ENCODE measurements at regions not wholly inside any gene's neighbourhood (a gene's known extent, or its start where the extent isn't known, plus 50 kb on each side); places are given as distances from the start of the nearest gene placed in this dataset.

GRCh38 chr7:110322796-110323195, 768.1 kb upstream of the LRRN3 start:
- DNase-seq (ENCODE audit: low spot score), result no peak
- ATAC-seq (ENCODE audit: low FRiP score), result no peak
- TF ChIP-seq CTCF (IDR thresholded peaks at IDR 0.05), result no peak

- DNase-seq (ENCODE audit: low spot score) (no peak), ATAC-seq (ENCODE audit: low FRiP score) (no peak)
- no peak for TF ChIP-seq CTCF (IDR thresholded peaks at IDR 0.05)
These were observed 764.0 kb upstream of the LRRN3 start for GRCh38 chr7:110326966-110327365.

- ATAC-seq (ENCODE audit: low FRiP score) (no peak), DNase-seq (ENCODE audit: low spot score) (no peak)
- TF ChIP-seq CTCF (IDR thresholded peaks at IDR 0.05), result no peak
These were observed 754.5 kb upstream of the LRRN3 start for GRCh38 chr7:110336423-110336822.

GRCh38 chr7:110337646-110338045, 753.3 kb upstream of the LRRN3 start:
- ATAC-seq (ENCODE audit: low FRiP score) (no peak), DNase-seq (ENCODE audit: low spot score) (no peak)
- no peak for TF ChIP-seq CTCF (IDR thresholded peaks at IDR 0.05)

- ATAC-seq (ENCODE audit: low FRiP score), result no peak
- no peak for TF ChIP-seq CTCF (IDR thresholded peaks at IDR 0.05)
- no peak for DNase-seq (ENCODE audit: low spot score)
These were observed 743.8 kb upstream of the LRRN3 start for GRCh38 chr7:110347081-110347480.

- no peak for TF ChIP-seq CTCF (IDR thresholded peaks at IDR 0.05)
- ATAC-seq (ENCODE audit: low FRiP score), result no peak
- no peak for DNase-seq (ENCODE audit: low spot score)
These were observed 734.5 kb upstream of the LRRN3 start for GRCh38 chr7:110356438-110356837.

- DNase-seq (ENCODE audit: low spot score) (no peak), ATAC-seq (ENCODE audit: low FRiP score) (no peak)
These were observed 732.9 kb upstream of the LRRN3 start for GRCh38 chr7:110358028-110358427.

More at GRCh38 chr7:110358028-110358427, 732.9 kb upstream of the LRRN3 start:
- no peak for TF ChIP-seq CTCF (IDR thresholded peaks at IDR 0.05)
